ENCODE measurements at regions not wholly inside any gene's neighbourhood (a gene's known extent, or its start where the extent isn't known, plus 50 kb on each side); places are given as distances from the start of the nearest gene placed in this dataset.

DNA sequence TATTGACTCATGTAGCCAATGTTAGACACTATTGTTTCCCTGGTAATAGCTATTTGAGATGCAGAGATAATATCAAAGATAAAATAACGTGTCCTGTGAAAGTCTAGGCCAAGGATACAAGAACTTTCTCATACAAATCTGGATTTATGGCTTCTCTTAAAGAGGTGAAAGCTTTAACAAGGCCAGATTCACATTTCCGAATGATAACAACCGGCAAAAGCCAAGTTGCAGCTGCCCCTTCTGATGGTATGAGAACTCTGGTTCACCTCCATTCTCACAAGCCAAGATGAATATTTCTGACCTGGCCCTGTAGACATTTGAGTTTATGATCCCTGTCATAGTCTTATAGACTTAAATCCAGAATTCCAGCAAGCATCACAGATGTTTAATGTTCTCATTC is 230.4 kb upstream of the ZC3H12C start:
- H3K36me3 ChIP-seq = no peaks in the 10 kb centered on the region
- no peaks in the 10 kb centered on the region for H3K9me3 ChIP-seq
- H3K4me1 ChIP-seq = no peaks in the 10 kb centered on the region
- DNase-seq (ENCODE audit: extremely low spot score in 2 of 2) = no peak
- no peaks in the 10 kb centered on the region for H3K27me3 ChIP-seq
- TF ChIP-seq, protein P1, sequence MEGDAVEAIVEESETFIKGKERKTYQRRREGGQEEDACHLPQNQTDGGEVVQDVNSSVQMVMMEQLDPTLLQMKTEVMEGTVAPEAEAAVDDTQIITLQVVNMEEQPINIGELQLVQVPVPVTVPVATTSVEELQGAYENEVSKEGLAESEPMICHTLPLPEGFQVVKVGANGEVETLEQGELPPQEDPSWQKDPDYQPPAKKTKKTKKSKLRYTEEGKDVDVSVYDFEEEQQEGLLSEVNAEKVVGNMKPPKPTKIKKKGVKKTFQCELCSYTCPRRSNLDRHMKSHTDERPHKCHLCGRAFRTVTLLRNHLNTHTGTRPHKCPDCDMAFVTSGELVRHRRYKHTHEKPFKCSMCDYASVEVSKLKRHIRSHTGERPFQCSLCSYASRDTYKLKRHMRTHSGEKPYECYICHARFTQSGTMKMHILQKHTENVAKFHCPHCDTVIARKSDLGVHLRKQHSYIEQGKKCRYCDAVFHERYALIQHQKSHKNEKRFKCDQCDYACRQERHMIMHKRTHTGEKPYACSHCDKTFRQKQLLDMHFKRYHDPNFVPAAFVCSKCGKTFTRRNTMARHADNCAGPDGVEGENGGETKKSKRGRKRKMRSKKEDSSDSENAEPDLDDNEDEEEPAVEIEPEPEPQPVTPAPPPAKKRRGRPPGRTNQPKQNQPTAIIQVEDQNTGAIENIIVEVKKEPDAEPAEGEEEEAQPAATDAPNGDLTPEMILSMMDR (IDR thresholded peaks at IDR 0.05) = no peak
- TF ChIP-seq POLR2AphosphoS5 (IDR thresholded peaks at IDR 0.05; ENCODE audit: insufficient read depth in 1 of 2, low read depth in 1 of 2) = no peak
- TF ChIP-seq POLR2A (IDR thresholded peaks at IDR 0.05) = no peak
- intact Hi-C loops (cut with DNase I) = no loop called here
- no peak overlapping the region for H3K27ac ChIP-seq
- no peak overlapping the region for H3K4me3 ChIP-seq

DNA sequence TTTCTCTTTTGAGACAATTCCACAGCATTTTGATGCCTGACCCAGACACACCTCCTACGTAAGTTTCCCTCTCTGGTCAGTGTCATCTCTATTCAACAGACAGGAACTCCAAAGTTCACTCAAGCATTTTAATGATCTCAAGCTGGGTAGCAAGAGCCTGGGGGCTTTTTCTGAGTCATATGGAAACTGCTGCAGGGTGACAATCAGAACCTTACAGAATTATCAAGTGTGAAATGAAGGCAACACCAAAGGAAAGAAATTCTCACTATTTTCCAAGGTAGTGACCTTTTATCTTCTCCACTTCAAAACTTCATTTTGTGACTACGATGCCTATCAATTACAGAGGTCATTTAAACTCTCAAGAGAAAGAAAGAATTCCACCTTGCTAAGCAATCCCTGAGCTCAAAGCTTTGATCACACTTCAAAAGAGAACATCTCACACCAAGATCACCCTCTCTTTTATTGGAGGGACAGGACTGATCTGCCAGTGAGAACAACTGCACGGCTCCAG is 229.0 kb upstream of the ZC3H12C start:
- TF ChIP-seq POLR2AphosphoS5 (IDR thresholded peaks at IDR 0.05; ENCODE audit: insufficient read depth in 1 of 2, low read depth in 1 of 2) (no peak), POLR2A (IDR thresholded peaks at IDR 0.05) (no peak)
- TF ChIP-seq, protein P1 (IDR thresholded peaks at IDR 0.05) = no peak
- Histone ChIP-seq H3K9me3 (no peaks in the 10 kb centered on the region), H3K27ac (no peak overlapping the region), H3K27me3 (no peaks in the 10 kb centered on the region), H3K4me1 (no peaks in the 10 kb centered on the region), H3K36me3 (no peaks in the 10 kb centered on the region), H3K4me3 (no peak overlapping the region)
- no peak for DNase-seq (ENCODE audit: extremely low spot score in 2 of 2)
- intact Hi-C loops (cut with DNase I) = no loop called here

DNA sequence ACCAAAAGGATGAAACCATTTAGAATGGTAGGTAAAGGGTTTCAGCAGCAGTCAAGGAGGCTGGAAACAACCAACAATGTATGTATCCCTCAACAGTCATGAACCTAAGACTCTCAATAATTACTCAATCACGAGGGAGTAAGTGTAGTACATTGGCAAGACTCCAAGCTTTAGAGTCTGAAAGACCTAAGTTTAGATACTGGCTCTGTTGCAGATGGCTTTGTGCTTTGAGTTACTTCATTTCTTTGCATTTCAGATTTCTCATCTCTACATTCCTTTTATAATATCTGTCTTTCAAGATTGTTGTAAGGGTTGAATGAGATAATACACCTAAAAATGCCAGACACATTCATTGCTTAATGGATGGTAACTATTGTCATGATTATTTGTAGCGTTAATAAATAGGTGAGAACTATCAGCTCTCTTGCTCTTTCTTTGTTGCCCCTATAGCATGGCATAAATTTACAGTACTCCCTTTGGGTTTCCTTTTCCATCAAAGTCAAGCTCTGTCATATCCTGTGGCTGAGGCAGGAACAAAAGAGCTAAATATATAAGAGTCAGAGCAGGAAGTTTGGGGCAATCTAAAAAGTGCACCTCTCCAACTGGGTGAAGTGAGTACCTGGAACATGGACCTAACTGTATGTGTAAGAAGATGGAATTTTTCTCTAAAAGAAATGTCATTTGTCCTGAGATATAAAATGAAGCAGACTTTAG is 228.2 kb upstream of the ZC3H12C start:
- H3K36me3 ChIP-seq = no peaks in the 10 kb centered on the region
- H3K9me3 ChIP-seq = no peaks in the 10 kb centered on the region
- DNase-seq (ENCODE audit: extremely low spot score in 2 of 2) = no peak
- intact Hi-C loops (cut with DNase I) = no loop called here
- H3K27ac ChIP-seq = no peak overlapping the region
- H3K4me1 ChIP-seq = no peaks in the 10 kb centered on the region
- no peak overlapping the region for H3K4me3 ChIP-seq
- TF ChIP-seq, protein P1 (IDR thresholded peaks at IDR 0.05) = no peak
- TF ChIP-seq POLR2A (IDR thresholded peaks at IDR 0.05) = no peak
- TF ChIP-seq POLR2AphosphoS5 (IDR thresholded peaks at IDR 0.05; ENCODE audit: insufficient read depth in 1 of 2, low read depth in 1 of 2) = no peak
- no peaks in the 10 kb centered on the region for H3K27me3 ChIP-seq

DNA sequence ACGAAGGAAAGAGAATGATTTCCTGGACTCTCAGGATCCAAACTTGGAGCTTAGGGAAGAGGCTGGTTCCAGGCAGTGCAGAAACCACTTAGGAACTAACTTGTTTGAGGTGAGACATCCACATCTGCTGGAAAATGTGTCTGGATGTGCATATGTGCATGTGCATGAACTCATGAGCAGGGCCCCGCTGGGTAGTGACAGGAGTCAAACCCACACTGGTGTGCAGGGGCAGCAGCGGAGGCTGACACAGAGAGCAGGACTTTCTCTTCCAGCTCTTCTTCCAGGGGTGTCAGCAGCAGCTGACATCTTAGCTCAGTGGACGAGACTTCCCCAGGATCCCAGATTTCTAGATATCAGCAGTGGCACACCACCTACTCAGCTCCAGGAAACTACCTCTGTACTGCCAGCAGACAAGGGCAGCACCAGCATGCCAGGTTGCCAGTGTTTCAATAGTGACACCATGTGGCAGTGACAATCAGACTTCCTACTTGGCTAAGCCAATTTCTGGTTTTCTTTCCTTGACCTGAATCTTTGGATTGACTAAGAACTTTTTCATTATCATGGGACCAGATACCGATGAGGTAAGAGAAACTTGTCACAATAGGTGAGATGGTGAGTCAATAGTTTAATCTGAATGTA is 227.5 kb upstream of the ZC3H12C start:
- Histone ChIP-seq H3K36me3 (no peaks in the 10 kb centered on the region), H3K4me3 (no peak overlapping the region), H3K9me3 (no peaks in the 10 kb centered on the region), H3K27me3 (no peaks in the 10 kb centered on the region), H3K27ac (no peak overlapping the region), H3K4me1 (no peaks in the 10 kb centered on the region)
- TF ChIP-seq POLR2A (IDR thresholded peaks at IDR 0.05) (no peak), POLR2AphosphoS5 (IDR thresholded peaks at IDR 0.05; ENCODE audit: insufficient read depth in 1 of 2, low read depth in 1 of 2) (no peak)
- TF ChIP-seq, protein P1 (IDR thresholded peaks at IDR 0.05) = no peak
- intact Hi-C loops (cut with DNase I) = no loop called here
- DNase-seq (ENCODE audit: extremely low spot score in 2 of 2) = no peak

DNA sequence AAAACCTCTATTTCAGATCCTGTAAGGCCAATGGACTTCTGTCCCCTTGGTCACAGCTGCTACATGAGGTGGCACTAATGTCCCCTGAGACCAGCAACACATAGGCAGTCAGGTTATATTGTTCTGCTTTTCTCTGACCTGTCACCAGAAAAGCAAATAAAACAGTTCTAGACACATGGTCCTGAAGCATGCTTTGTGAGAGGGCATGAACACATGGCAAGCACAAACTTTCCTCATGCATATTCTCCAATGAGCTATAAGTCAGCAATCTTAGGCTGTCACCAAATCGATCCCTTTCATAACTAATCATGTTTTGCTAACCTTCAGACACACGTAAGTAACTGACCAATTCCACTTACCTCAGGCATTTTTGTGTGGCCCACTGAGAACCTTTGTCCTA is 225.4 kb upstream of the ZC3H12C start:
- no peak overlapping the region for H3K4me3 ChIP-seq
- no peak for DNase-seq (ENCODE audit: extremely low spot score in 2 of 2)

More for the DNA sequence above, 225.4 kb upstream of the ZC3H12C start:
- Histone ChIP-seq H3K27me3 (no peaks in the 10 kb centered on the region), H3K9me3 (no peaks in the 10 kb centered on the region), H3K27ac (no peak overlapping the region), H3K4me1 (no peaks in the 10 kb centered on the region), H3K36me3 (no peaks in the 10 kb centered on the region)
- intact Hi-C loops (cut with DNase I) = no loop called here
- no peak for TF ChIP-seq POLR2A (IDR thresholded peaks at IDR 0.05)
- TF ChIP-seq POLR2AphosphoS5 (IDR thresholded peaks at IDR 0.05; ENCODE audit: insufficient read depth in 1 of 2, low read depth in 1 of 2) = no peak
- TF ChIP-seq, protein P1 (IDR thresholded peaks at IDR 0.05) = no peak
